ENCODE measurements at regions not wholly inside any gene's neighbourhood (a gene's known extent, or its start where the extent isn't known, plus 50 kb on each side); places are given as distances from the start of the nearest gene placed in this dataset.
"Not testable (repeated sequence)": the region's sequence is repeated elsewhere in the genome, so short reads cannot be mapped to it uniquely, and the experiment has no call there.

GRCh38 chr3:30453360-30454039 is 152.9 kb upstream of the TGFBR2 start:
- Mint-ChIP-seq H3K36me3 (ENCODE audit: low read depth, unreplicated experiment) (peaks cover 6% of the 10 kb centered on the region), H3K27me3 (ENCODE audit: unreplicated experiment) (no peaks in the 10 kb centered on the region), H3K4me1 (ENCODE audit: unreplicated experiment) (no peaks in the 10 kb centered on the region), H3K4me3 (ENCODE audit: unreplicated experiment) (no peak overlapping the region), H3K9me3 (ENCODE audit: unreplicated experiment) (no peaks in the 10 kb centered on the region), H3K27ac (ENCODE audit: unreplicated experiment) (no peak overlapping the region)
- DNase-seq (ENCODE audit: low spot score), result no peak
- no peak for TF ChIP-seq CTCF (IDR thresholded peaks at IDR 0.05; ENCODE audit: unreplicated experiment)

GRCh38 chr3:30454636-30455035 is 151.8 kb upstream of the TGFBR2 start:
- H3K27me3 Mint-ChIP-seq (ENCODE audit: unreplicated experiment), result no peaks in the 10 kb centered on the region
- H3K4me3 Mint-ChIP-seq (ENCODE audit: unreplicated experiment), result no peak overlapping the region
- no peak for TF ChIP-seq CTCF (IDR thresholded peaks at IDR 0.05; ENCODE audit: unreplicated experiment)
- no peak overlapping the region for H3K27ac Mint-ChIP-seq (ENCODE audit: unreplicated experiment)
- DNase-seq (ENCODE audit: low spot score), result no peak
- no peaks in the 10 kb centered on the region for H3K4me1 Mint-ChIP-seq (ENCODE audit: unreplicated experiment)
- H3K36me3 Mint-ChIP-seq (ENCODE audit: low read depth, unreplicated experiment), result peaks cover 6% of the 10 kb centered on the region
- no peaks in the 10 kb centered on the region for H3K9me3 Mint-ChIP-seq (ENCODE audit: unreplicated experiment)

GRCh38 chr3:30455112-30455511 is 151.3 kb upstream of the TGFBR2 start:
- H3K4me3 Mint-ChIP-seq (ENCODE audit: unreplicated experiment); H3K27ac Mint-ChIP-seq (ENCODE audit: unreplicated experiment); H3K27me3 Mint-ChIP-seq (ENCODE audit: unreplicated experiment); H3K4me1 Mint-ChIP-seq (ENCODE audit: unreplicated experiment); H3K36me3 Mint-ChIP-seq (ENCODE audit: low read depth, unreplicated experiment); DNase-seq (ENCODE audit: low spot score); H3K9me3 Mint-ChIP-seq (ENCODE audit: unreplicated experiment): not testable (repeated sequence)

- H3K4me1 Mint-ChIP-seq (ENCODE audit: unreplicated experiment), result no peaks in the 10 kb centered on the region
- H3K27me3 Mint-ChIP-seq (ENCODE audit: unreplicated experiment), result no peaks in the 10 kb centered on the region
- H3K4me3 Mint-ChIP-seq (ENCODE audit: unreplicated experiment), result no peak overlapping the region
- no peak for TF ChIP-seq CTCF (IDR thresholded peaks at IDR 0.05; ENCODE audit: unreplicated experiment)
- DNase-seq (ENCODE audit: low spot score), result no peak
- H3K9me3 Mint-ChIP-seq (ENCODE audit: unreplicated experiment), result no peaks in the 10 kb centered on the region
- H3K36me3 Mint-ChIP-seq (ENCODE audit: low read depth, unreplicated experiment), result peaks cover 6% of the 10 kb centered on the region
- no peak overlapping the region for H3K27ac Mint-ChIP-seq (ENCODE audit: unreplicated experiment)
Measured at GRCh38 chr3:30455840-30456239, 150.6 kb upstream of the TGFBR2 start.

GRCh38 chr3:30456264-30456663 is 150.1 kb upstream of the TGFBR2 start:
- H3K27me3 Mint-ChIP-seq (ENCODE audit: unreplicated experiment), result no peaks in the 10 kb centered on the region
- no peak overlapping the region for H3K4me3 Mint-ChIP-seq (ENCODE audit: unreplicated experiment)
- H3K9me3 Mint-ChIP-seq (ENCODE audit: unreplicated experiment), result no peaks in the 10 kb centered on the region
- no peak for TF ChIP-seq CTCF (IDR thresholded peaks at IDR 0.05; ENCODE audit: unreplicated experiment)
- no peak overlapping the region for H3K27ac Mint-ChIP-seq (ENCODE audit: unreplicated experiment)
- no peak for DNase-seq (ENCODE audit: low spot score)
- H3K36me3 Mint-ChIP-seq (ENCODE audit: low read depth, unreplicated experiment), result peaks cover 6% of the 10 kb centered on the region
- H3K4me1 Mint-ChIP-seq (ENCODE audit: unreplicated experiment), result no peaks in the 10 kb centered on the region
